IMR-90 (cell line): ENCODE measurements at regions not wholly inside any gene's neighbourhood (a gene's known extent, or its start where the extent isn't known, plus 50 kb on each side); places are given as distances from the start of the nearest gene placed in this dataset.

Experiments used
- ATAC-seq: fragments of 200-7000 bp; cut with Tn5 transposase; 2 replicates; pipeline ENCODE4 v1.9.1; 2020; ENCODE audit warnings: low read depth, mild to moderate bottlenecking, moderate library complexity
- BruUV-seq: library from RNA; stranded (reverse); fragments of 400-500 nt; replicated peaks from 2 replicates; lab custom pipeline; 2021; lab: Mats Ljungman, UMichigan
- CTCF ChIA-PET: fragments of 300-600 bp; formaldehyde crosslinking; extraction: SDS; loops from one replicate; lab custom pipeline; 2021; ENCODE audit warnings: antibody characterized with exemption; lab: Yijun Ruan, JAX
- POLR2A ChIA-PET: fragments of 300-600 bp; sonication (Branson Sonifier 250); formaldehyde crosslinking; loops from one replicate; lab custom pipeline; 2022; ENCODE audit warnings: antibody characterized with exemption; ENCODE audit not compliant: unreplicated experiment; lab: Charles Lee
- DNase-seq: peaks from one replicate; pipeline ENCODE4 v3.0.0; 2013
- H2AFZ ChIP-seq: replicated peaks from 2 replicates; pipeline ENCODE3; 2013; ENCODE audit warnings: low read length, mild to moderate bottlenecking; ENCODE audit not compliant: poor library complexity
- H2AK5ac ChIP-seq: 2 replicates; pipeline ENCODE4 v1.6.1; 2013; ENCODE audit warnings: low read depth, low read length, inconsistent platforms
- H2AK9ac ChIP-seq: replicated peaks from 2 replicates; pipeline ENCODE3; 2013; ENCODE audit warnings: mild to moderate bottlenecking, low read depth, low read length, moderate library complexity; ENCODE audit not compliant: poor library complexity
- H2BK120ac ChIP-seq: 2 replicates; pipeline ENCODE4 v1.6.1; 2013; ENCODE audit warnings: low read depth, low read length, inconsistent platforms
- H2BK15ac ChIP-seq: 3 replicates; pipeline ENCODE4 v1.6.1; 2013; ENCODE audit warnings: low read depth, low read length, inconsistent platforms
- H2BK20ac ChIP-seq: 2 replicates; pipeline ENCODE4 v1.6.1; 2013; ENCODE audit warnings: low read depth, mild to moderate bottlenecking, inconsistent platforms, low read length, moderate library complexity
- H2BK5ac ChIP-seq: 2 replicates; pipeline ENCODE4 v1.6.1; 2013; ENCODE audit warnings: mild to moderate bottlenecking, low read depth, low read length, inconsistent platforms; ENCODE audit not compliant: poor library complexity, severe bottlenecking
- H3K14ac ChIP-seq: replicated peaks from 2 replicates; pipeline ENCODE4 v1.6.1; 2013; ENCODE audit warnings: low read depth, low read length, inconsistent platforms
- H3K18ac ChIP-seq: 2 replicates; pipeline ENCODE4 v1.6.1; 2013; ENCODE audit warnings: low read depth, low read length, control low read depth
- H3K23ac ChIP-seq: 2 replicates; pipeline ENCODE4 v1.6.1; 2013; ENCODE audit warnings: low read depth, low read length, inconsistent platforms
- H3K27ac ChIP-seq: 2 replicates; pipeline ENCODE4 v1.5.1; 2013; ENCODE audit warnings: mild to moderate bottlenecking, control low read depth, low read length; ENCODE audit not compliant: insufficient read depth
- H3K27me3 ChIP-seq: 2 replicates; pipeline ENCODE4 v1.6.1; 2013; ENCODE audit warnings: low read length; ENCODE audit not compliant: control insufficient read depth, insufficient read depth
- H3K36me3 ChIP-seq: 2 replicates; pipeline ENCODE4 v1.6.1; 2013; ENCODE audit warnings: low read length, mixed read lengths; ENCODE audit not compliant: control insufficient read depth, insufficient read depth
- H3K4ac ChIP-seq: 2 replicates; pipeline ENCODE4 v1.6.1; 2013; ENCODE audit warnings: low read depth, low read length, inconsistent platforms
- H3K4me1 ChIP-seq: 2 replicates; pipeline ENCODE4 v1.6.1; 2013; ENCODE audit warnings: low read length, mixed read lengths; ENCODE audit not compliant: control insufficient read depth, insufficient read depth
- H3K4me2 ChIP-seq: 2 replicates; pipeline ENCODE4 v1.6.1; 2013; ENCODE audit warnings: low read depth, mild to moderate bottlenecking, control low read depth, low read length, moderate library complexity
- H3K4me3 ChIP-seq: 2 replicates; pipeline ENCODE4 v1.5.1; 2013; ENCODE audit warnings: low read depth, mild to moderate bottlenecking, control low read depth, low read length, moderate library complexity; ENCODE audit not compliant: insufficient read depth
- H3K56ac ChIP-seq: 2 replicates; pipeline ENCODE4 v1.6.1; 2013; ENCODE audit warnings: low read length, inconsistent platforms; ENCODE audit not compliant: insufficient read depth; ENCODE audit errors: extremely low read depth
- H3K79me1 ChIP-seq, 2 experiments: 2 replicates each; pipeline ENCODE4 v1.6.1; 2013; ENCODE audit warnings: low read length in 2 of 2, inconsistent platforms in 1 of 2, low read depth in 1 of 2
- H3K9ac ChIP-seq: 2 replicates; pipeline ENCODE4 v1.6.1; 2013; ENCODE audit warnings: low read depth, low read length, control low read depth
- H3K9me1 ChIP-seq: 2 replicates; pipeline ENCODE4 v1.6.1; 2013; ENCODE audit warnings: low read length, inconsistent platforms; ENCODE audit not compliant: insufficient read depth
- H3K9me3 ChIP-seq: 2 replicates; pipeline ENCODE4 v1.6.1; 2013; ENCODE audit warnings: low read length; ENCODE audit not compliant: control insufficient read depth, insufficient read depth
- H4K20me1 ChIP-seq: 2 replicates; pipeline ENCODE4 v1.6.1; 2013; ENCODE audit warnings: low read length, inconsistent platforms; ENCODE audit not compliant: insufficient read depth
- H4K5ac ChIP-seq: 2 replicates; pipeline ENCODE4 v1.6.1; 2013; ENCODE audit warnings: mild to moderate bottlenecking, low read depth, low read length, control low read depth
- H4K8ac ChIP-seq, 2 experiments: 2 replicates each; pipeline ENCODE4 v1.6.1; 2013; ENCODE audit warnings: low read depth in 2 of 2, low read length in 2 of 2, control low read depth in 1 of 2, inconsistent platforms in 1 of 2
- H4K91ac ChIP-seq: 2 replicates; pipeline ENCODE4 v1.6.1; 2013; ENCODE audit warnings: low read depth, low read length, inconsistent platforms; ENCODE audit not compliant: insufficient read depth
- BHLHE40 ChIP-seq: fragments of 150-350 bp; IDR thresholded peaks from 2 replicates; pipeline ENCODE4 v1.6.1; 2016; ENCODE audit warnings: mild to moderate bottlenecking, low read depth, low read length
- CEBPB ChIP-seq: IDR thresholded peaks from 2 replicates; pipeline ENCODE4 v1.6.1; 2012; ENCODE audit warnings: low read depth, low read length, improper control_type of control experiment
- CHD1 ChIP-seq: IDR thresholded peaks from 2 replicates; pipeline ENCODE4 v1.6.1; 2012; ENCODE audit warnings: low read depth, low read length, improper control_type of control experiment
- CTCF ChIP-seq: conservative IDR thresholded peaks from 2 replicates; pipeline ENCODE4 v1.5.1; 2012; ENCODE audit warnings: mild to moderate bottlenecking, low read depth, low read length, improper control_type of control experiment
- ELK1 ChIP-seq: fragments of 150-350 bp; IDR thresholded peaks from 2 replicates; pipeline ENCODE4 v1.6.1; 2016; ENCODE audit warnings: low read depth, mild to moderate bottlenecking, low read length, moderate library complexity, borderline replicate concordance
- FOS ChIP-seq: fragments of 150-350 bp; IDR thresholded peaks from 2 replicates; pipeline ENCODE4 v1.6.1; 2016; ENCODE audit warnings: low read depth, low read length
- MAFK ChIP-seq: IDR thresholded peaks from 2 replicates; pipeline ENCODE4 v1.6.1; 2012; ENCODE audit warnings: low read depth, low read length, improper control_type of control experiment
- MAZ ChIP-seq: IDR thresholded peaks from 2 replicates; pipeline ENCODE4 v1.6.1; 2012; ENCODE audit warnings: low read depth, mild to moderate bottlenecking, low read length, improper control_type of control experiment, moderate library complexity, borderline replicate concordance
- MXI1 ChIP-seq: IDR thresholded peaks from 2 replicates; pipeline ENCODE4 v1.6.1; 2012; ENCODE audit warnings: low read depth, mild to moderate bottlenecking, low read length, moderate library complexity, borderline replicate concordance
- NFE2L2 ChIP-seq: fragments of 150-350 bp; IDR thresholded peaks from 2 replicates; pipeline ENCODE4 v1.6.1; 2016; ENCODE audit warnings: low read depth, mild to moderate bottlenecking, low read length
- POLR2A ChIP-seq: IDR thresholded peaks from 2 replicates; pipeline ENCODE4 v1.6.1; 2012; ENCODE audit warnings: mild to moderate bottlenecking, low read depth, low read length
- RAD21 ChIP-seq: IDR thresholded peaks from 2 replicates; pipeline ENCODE4 v1.6.1; 2012; ENCODE audit warnings: low read length, improper control_type of control experiment
- RCOR1 ChIP-seq: IDR thresholded peaks from 2 replicates; pipeline ENCODE4 v1.6.1; 2012; ENCODE audit warnings: mild to moderate bottlenecking, low read length, improper control_type of control experiment; ENCODE audit not compliant: insufficient replicate concordance
- RFX5 ChIP-seq: IDR thresholded peaks from 2 replicates; pipeline ENCODE4 v1.8.0; 2012; ENCODE audit warnings: low read depth, mild to moderate bottlenecking, low read length, moderate library complexity
- SMC3 ChIP-seq: fragments of 150-350 bp; IDR thresholded peaks from 2 replicates; pipeline ENCODE4 v1.6.1; 2016; ENCODE audit warnings: low read depth, mild to moderate bottlenecking, antibody characterized with exemption, low read length, moderate library complexity
- USF2 ChIP-seq: fragments of 150-350 bp; IDR thresholded peaks from 2 replicates; pipeline ENCODE4 v1.6.1; 2017; ENCODE audit warnings: mild to moderate bottlenecking, antibody characterized with exemption, low read length, low read depth
- WGBS, 2 experiments: methylation state at CpG; one replicate each; pipeline versions ENCODE4 v1.1.5 to v1.1.7; 2013; ENCODE audit warnings: missing lambda C conversion rate in 2 of 2; ENCODE audit not compliant: insufficient read length in 1 of 2; ENCODE audit errors: extremely low coverage in 2 of 2; 5-methylcytosine and 5-hydroxymethylcytosine counted together
- dilution Hi-C: fragments of 300-500 bp; cut with HindIII; formaldehyde crosslinking; loops from one replicate; pipeline ENCODE4 v1.14.3; 2018; ENCODE audit warnings: low sequenced_read_pairs; ENCODE audit not compliant: unreplicated experiment
- in situ Hi-C: fragments of 300-500 bp; cut with MboI; formaldehyde crosslinking; loops from 3 replicates; pipeline ENCODE4 v1.14.3; 2019; ENCODE audit warnings: low sequenced_read_pairs, inconsistent platforms, mixed read lengths
- intact Hi-C: fragments of 100-400 bp; cut with micrococcal nuclease; formaldehyde crosslinking; loops from 2 replicates; pipeline ENCODE4 v1.10.0; 2022

- Histone ChIP-seq H3K4me1 (no peaks in the 10 kb centered on the region), H4K5ac (no peak overlapping the region), H2BK15ac (no peak overlapping the region), H3K23ac (no peak overlapping the region), H2BK20ac (no peak overlapping the region), H3K18ac (no peak overlapping the region), H4K91ac (no peak overlapping the region), H3K79me1 (no peaks in the 10 kb centered on the region), H3K36me3 (no peaks in the 10 kb centered on the region), H3K9ac (no peak overlapping the region), H3K4me2 (no peak overlapping the region), H3K9me3 (0 out of 2 replicates have a peak, but pooled peaks cover 2% of the 10 kb centered on the region), H2AK9ac (no peak overlapping the region), H3K56ac (no peak overlapping the region), H4K8ac (no peak overlapping the region), H3K27me3 (no peaks in the 10 kb centered on the region), H3K9me1 (no peaks in the 10 kb centered on the region), H2AK5ac (no peak overlapping the region), H2BK5ac (no peak overlapping the region), H3K27ac (no peak overlapping the region), H2BK120ac (no peak overlapping the region), H3K4ac (no peak overlapping the region), H3K4me3 (no peak overlapping the region), H2AFZ (no peak overlapping the region), H3K14ac (no peak overlapping the region), H4K20me1 (no peaks in the 10 kb centered on the region)
- DNase-seq (no peak), ATAC-seq (no peak)
- no peak for TF ChIP-seq ELK1
- TF ChIP-seq POLR2A: no peak
- TF ChIP-seq MAFK: no peak
- no peak for TF ChIP-seq SMC3
- no peak for TF ChIP-seq RCOR1
- TF ChIP-seq RFX5: no peak
- TF ChIP-seq FOS: no peak
- no peak for TF ChIP-seq CEBPB
- TF ChIP-seq MXI1: no peak
- TF ChIP-seq USF2: no peak
- no peak for TF ChIP-seq NFE2L2
- no peak for TF ChIP-seq CHD1
- no peak for TF ChIP-seq MAZ
- TF ChIP-seq BHLHE40: no peak
- no peak for TF ChIP-seq CTCF
- TF ChIP-seq RAD21: no peak
- CTCF ChIA-PET: no interaction called here
- BruUV-seq: no TSS peak
- in situ Hi-C loops (no loop called here), dilution Hi-C loops (no loop called here), intact Hi-C loops (no loop called here)
- no CpG with 5 or more reads among the region's 2 CpGs for WGBS, 2 experiments
- POLR2A ChIA-PET: no interaction called here
Observed at GRCh38 chr10:6841761-6842160, 261.7 kb upstream of the PRKCQ start.
